ENCODE measurements at regions not wholly inside any gene's neighbourhood (a gene's known extent, or its start where the extent isn't known, plus 50 kb on each side); places are given as distances from the start of the nearest gene placed in this dataset.

DNA sequence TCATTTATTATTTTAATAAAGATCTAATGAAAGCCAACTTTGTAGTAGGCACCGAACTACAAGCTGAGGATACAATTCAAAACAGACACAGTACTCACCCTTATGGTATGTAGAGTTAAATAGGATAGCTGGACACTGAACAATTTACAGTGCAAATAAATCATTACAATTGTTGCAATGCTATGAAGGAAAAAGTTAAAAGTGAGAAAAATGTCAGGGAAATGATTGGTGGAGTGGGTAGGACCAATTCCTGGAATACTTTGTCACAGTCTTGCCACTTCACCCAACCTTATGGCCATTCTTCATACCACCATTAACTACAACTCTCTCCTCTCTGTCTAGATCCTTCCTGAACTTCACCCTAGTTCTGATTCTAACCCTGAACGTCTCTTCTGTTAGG is 70.1 kb upstream of the CCSER1 start:
- Histone ChIP-seq H3K27me3 (ENCODE audit: control insufficient read depth, insufficient read depth, low read length) (no peaks in the 10 kb centered on the region), H3K27ac (ENCODE audit: low read depth, low read length) (no peak overlapping the region), H3K36me3 (ENCODE audit: control insufficient read depth, insufficient read depth, low read length) (no peaks in the 10 kb centered on the region), H3K9me3 (ENCODE audit: control insufficient read depth, insufficient read depth, low read length) (no peaks in the 10 kb centered on the region), H3K4me1 (ENCODE audit: control insufficient read depth, insufficient read depth, low read length) (no peaks in the 10 kb centered on the region), H3K4me3 (ENCODE audit: low read depth, low read length) (no peak overlapping the region)
- 90% methylated on average over 1 of the region's 2 CpGs for WGBS (ENCODE audit: insufficient coverage)
- DNase-seq (ENCODE audit: low read depth in 4 of 6, low spot score in 6 of 6), result no peak

DNA sequence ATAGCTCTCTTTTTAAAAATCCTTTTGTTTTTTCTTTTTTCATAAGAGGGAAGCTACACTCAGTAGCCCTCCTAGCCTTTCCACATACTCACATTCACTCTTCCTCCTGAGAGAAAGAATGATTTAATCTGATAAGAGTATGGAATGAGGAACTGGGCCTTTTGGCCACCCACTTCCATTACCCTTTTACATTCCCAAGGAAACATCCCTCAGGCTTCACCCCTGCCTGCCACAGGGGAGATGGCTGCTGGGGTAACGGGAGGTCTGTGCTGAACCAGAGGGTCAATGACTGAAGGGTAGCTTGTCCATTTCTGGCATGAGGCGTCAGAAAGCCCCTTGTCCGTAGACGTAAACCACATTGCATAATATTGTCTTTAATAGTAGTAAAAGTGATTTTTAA is 67.2 kb upstream of the CCSER1 start:
- DNase-seq (ENCODE audit: low read depth in 4 of 6, low spot score in 6 of 6), result no peak
- 67% methylated on average over 1 of the region's 4 CpGs for WGBS (ENCODE audit: insufficient coverage)

DNA sequence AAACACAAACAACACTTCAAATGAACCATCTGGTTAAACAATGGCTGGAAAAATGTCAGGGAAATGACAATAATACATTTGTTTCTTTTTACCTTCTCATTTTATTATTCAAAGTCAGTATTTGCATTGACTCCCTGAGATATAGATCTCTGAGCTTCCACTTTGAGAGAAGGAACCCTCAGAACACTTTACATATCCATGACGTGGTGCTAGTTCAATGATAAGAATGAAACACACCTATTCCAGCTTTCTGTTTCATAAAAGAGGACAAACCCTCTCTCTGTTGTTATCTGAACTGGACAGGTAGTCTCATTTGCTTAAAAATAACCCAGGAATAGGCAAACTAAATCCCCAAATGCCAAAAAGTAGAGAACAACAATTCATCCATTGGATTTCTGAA is 65.3 kb upstream of the CCSER1 start:
- no peaks in the 10 kb centered on the region for H3K27me3 ChIP-seq (ENCODE audit: control insufficient read depth, insufficient read depth, low read length)
- no peaks in the 10 kb centered on the region for H3K36me3 ChIP-seq (ENCODE audit: control insufficient read depth, insufficient read depth, low read length)
- no peaks in the 10 kb centered on the region for H3K9me3 ChIP-seq (ENCODE audit: control insufficient read depth, insufficient read depth, low read length)

More for the DNA sequence above, 67.2 kb upstream of the CCSER1 start:
- Histone ChIP-seq H3K4me3 (ENCODE audit: low read depth, low read length) (no peak overlapping the region), H3K36me3 (ENCODE audit: control insufficient read depth, insufficient read depth, low read length) (no peaks in the 10 kb centered on the region), H3K9me3 (ENCODE audit: control insufficient read depth, insufficient read depth, low read length) (no peaks in the 10 kb centered on the region), H3K27me3 (ENCODE audit: control insufficient read depth, insufficient read depth, low read length) (no peaks in the 10 kb centered on the region), H3K4me1 (ENCODE audit: control insufficient read depth, insufficient read depth, low read length) (no peaks in the 10 kb centered on the region), H3K27ac (ENCODE audit: low read depth, low read length) (no peak overlapping the region)

DNA sequence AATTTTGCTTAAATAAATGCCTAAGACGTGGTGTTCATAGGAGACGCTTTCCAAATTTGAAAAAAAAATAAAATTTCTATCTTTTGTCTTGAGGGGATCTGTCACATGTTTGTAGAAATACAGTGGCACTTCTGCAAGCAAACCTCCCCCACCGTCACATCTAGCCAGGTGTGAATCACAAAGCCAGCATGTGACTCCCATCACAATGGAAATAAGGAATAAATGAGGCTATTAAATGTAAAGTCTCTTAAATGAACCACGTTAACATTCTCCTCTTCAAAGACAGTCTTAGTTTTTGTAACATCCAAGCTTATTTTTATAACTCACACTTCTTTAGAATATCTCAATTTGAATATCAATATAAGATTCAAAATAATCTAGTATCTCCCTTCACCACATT is 63.0 kb upstream of the CCSER1 start:
- no peaks in the 10 kb centered on the region for H3K9me3 ChIP-seq (ENCODE audit: control insufficient read depth, insufficient read depth, low read length)
- H3K27me3 ChIP-seq (ENCODE audit: control insufficient read depth, insufficient read depth, low read length), result no peaks in the 10 kb centered on the region
- WGBS (ENCODE audit: insufficient coverage), result no CpG with 5 or more reads among the region's 4 CpGs
- peak in 1 of 6 donors; percentile 48 for DNase-seq (ENCODE audit: low read depth in 4 of 6, low spot score in 6 of 6)
- no peaks in the 10 kb centered on the region for H3K4me1 ChIP-seq (ENCODE audit: control insufficient read depth, insufficient read depth, low read length)
- H3K27ac ChIP-seq (ENCODE audit: low read depth, low read length), result no peak overlapping the region
- H3K4me3 ChIP-seq (ENCODE audit: low read depth, low read length), result no peak overlapping the region
- no peaks in the 10 kb centered on the region for H3K36me3 ChIP-seq (ENCODE audit: control insufficient read depth, insufficient read depth, low read length)

More for the DNA sequence above, 65.3 kb upstream of the CCSER1 start:
- Histone ChIP-seq H3K27ac (ENCODE audit: low read depth, low read length) (no peak overlapping the region), H3K4me3 (ENCODE audit: low read depth, low read length) (no peak overlapping the region), H3K4me1 (ENCODE audit: control insufficient read depth, insufficient read depth, low read length) (no peaks in the 10 kb centered on the region)
- no peak for DNase-seq (ENCODE audit: low read depth in 4 of 6, low spot score in 6 of 6)
- no CpG with 5 or more reads among the region's 1 CpG for WGBS (ENCODE audit: insufficient coverage)

DNA sequence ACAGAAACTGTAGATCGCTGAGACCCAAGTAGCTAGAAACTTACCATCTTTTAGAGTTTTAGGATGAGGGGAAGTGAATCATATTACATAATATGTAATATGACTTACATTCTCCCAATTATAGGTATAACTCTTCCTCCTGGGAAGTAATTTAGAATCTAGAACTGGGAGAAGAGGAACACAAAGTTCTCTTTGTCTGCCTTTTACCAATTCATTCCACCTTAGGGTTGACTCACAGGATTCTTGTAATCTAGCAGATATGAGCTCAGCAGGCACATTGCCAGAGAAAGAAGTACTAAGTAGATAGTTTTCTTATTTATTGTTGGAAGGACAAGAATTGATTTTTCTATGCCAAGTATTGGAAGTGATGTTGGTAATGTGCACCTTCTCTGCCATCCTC is 58.0 kb upstream of the CCSER1 start:
- no CpG with 5 or more reads among the region's 1 CpG for WGBS (ENCODE audit: insufficient coverage)
- H3K4me3 ChIP-seq (ENCODE audit: low read depth, low read length), result no peak overlapping the region
- H3K4me1 ChIP-seq (ENCODE audit: control insufficient read depth, insufficient read depth, low read length), result no peaks in the 10 kb centered on the region
- no peak overlapping the region for H3K27ac ChIP-seq (ENCODE audit: low read depth, low read length)
- no peaks in the 10 kb centered on the region for H3K9me3 ChIP-seq (ENCODE audit: control insufficient read depth, insufficient read depth, low read length)
- no peaks in the 10 kb centered on the region for H3K27me3 ChIP-seq (ENCODE audit: control insufficient read depth, insufficient read depth, low read length)
- no peaks in the 10 kb centered on the region for H3K36me3 ChIP-seq (ENCODE audit: control insufficient read depth, insufficient read depth, low read length)
- DNase-seq (ENCODE audit: low read depth in 4 of 6, low spot score in 6 of 6), result no peak

DNA sequence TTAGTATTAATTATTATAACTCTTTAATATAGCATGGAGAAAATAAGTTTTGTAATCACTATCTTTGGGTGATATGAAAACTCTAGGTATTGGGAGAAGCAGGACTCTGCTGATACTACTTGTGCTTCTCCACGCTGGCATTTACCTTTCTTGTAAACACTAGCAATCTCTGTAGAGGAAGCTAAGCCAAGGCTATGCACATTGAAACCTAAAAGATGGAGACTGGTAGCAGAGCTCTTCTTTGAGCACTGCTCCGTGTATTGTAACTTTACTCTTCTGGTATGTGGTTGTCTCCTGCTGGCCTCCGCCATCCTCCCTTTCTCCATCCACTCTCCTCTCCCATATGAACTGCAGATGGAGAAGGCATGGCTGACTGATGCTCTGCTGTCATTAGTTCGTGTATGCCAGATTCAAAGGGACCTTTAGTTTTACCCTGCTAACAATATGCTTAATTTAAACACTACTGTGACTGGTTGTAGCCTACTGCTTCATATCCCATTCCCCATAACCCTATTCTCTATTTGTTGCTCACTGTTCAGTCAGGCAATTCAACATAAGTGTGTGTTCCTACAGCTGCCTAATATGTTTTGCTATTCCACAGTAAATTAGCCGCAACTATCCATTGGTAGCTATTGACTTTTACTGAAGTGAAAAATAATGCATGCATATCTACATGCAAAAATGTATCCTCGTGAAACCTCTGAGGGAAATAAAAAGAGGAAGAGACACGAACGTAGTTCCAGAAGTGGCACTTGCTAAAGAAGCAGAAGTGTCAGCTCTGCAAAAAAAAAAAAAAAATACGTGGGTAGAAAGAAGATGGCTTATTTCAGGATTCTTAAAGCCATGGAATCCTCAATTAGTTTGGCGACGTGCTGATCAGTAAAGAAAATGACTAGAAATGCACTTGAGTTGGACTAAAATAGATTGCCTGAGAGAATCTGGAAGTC is 55.6 kb upstream of the CCSER1 start:
- Histone ChIP-seq H3K4me3 (ENCODE audit: low read depth, low read length) (no peak overlapping the region), H3K4me1 (ENCODE audit: control insufficient read depth, insufficient read depth, low read length) (no peaks in the 10 kb centered on the region), H3K27ac (ENCODE audit: low read depth, low read length) (no peak overlapping the region), H3K9me3 (ENCODE audit: control insufficient read depth, insufficient read depth, low read length) (no peaks in the 10 kb centered on the region), H3K36me3 (ENCODE audit: control insufficient read depth, insufficient read depth, low read length) (no peaks in the 10 kb centered on the region), H3K27me3 (ENCODE audit: control insufficient read depth, insufficient read depth, low read length) (peaks cover 2% of the 10 kb centered on the region)
- 58% methylated on average over 4 of the region's 11 CpGs for WGBS (ENCODE audit: insufficient coverage)
- peak in 1 of 6 donors; percentile 62 for DNase-seq (ENCODE audit: low read depth in 4 of 6, low spot score in 6 of 6)

DNA sequence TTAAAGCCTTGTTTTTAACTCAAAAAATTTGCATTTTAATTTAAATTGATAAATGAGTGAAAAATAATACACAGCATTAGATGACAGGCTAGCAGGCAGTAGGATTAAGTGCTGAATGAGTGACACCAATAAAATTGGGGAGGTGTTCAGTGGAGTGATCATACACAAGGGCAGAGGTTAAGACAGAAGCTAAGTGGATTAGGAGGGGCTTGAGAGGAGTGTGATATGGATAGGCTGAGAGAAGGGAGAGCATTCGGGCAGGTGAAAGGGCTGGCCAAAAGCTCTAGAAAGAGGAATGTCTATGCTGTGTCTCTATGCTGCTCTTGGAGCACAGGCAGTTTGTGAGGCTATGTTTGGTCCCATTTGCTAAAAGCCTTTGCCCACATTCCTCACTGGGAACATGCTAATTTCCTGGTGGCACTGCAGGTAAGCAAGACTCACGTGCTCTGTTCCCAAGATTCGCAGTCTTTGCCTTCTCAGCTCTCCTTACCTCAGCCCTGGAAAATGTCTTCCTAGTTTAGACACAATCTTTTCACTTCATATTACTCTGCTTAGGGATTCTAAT is 52.8 kb upstream of the CCSER1 start:
- Histone ChIP-seq H3K4me1 (ENCODE audit: control insufficient read depth, insufficient read depth, low read length) (no peaks in the 10 kb centered on the region), H3K36me3 (ENCODE audit: control insufficient read depth, insufficient read depth, low read length) (no peaks in the 10 kb centered on the region), H3K27ac (ENCODE audit: low read depth, low read length) (no peak overlapping the region), H3K27me3 (ENCODE audit: control insufficient read depth, insufficient read depth, low read length) (peaks cover 2% of the 10 kb centered on the region), H3K4me3 (ENCODE audit: low read depth, low read length) (no peak overlapping the region), H3K9me3 (ENCODE audit: control insufficient read depth, insufficient read depth, low read length) (no peaks in the 10 kb centered on the region)
- no peak for DNase-seq (ENCODE audit: low read depth in 4 of 6, low spot score in 6 of 6)
- 70% methylated on average over 3 of the region's 3 CpGs for WGBS (ENCODE audit: insufficient coverage)
